H9 (cell line): ENCODE measurements at regions not wholly inside any gene's neighbourhood (a gene's known extent, or its start where the extent isn't known, plus 50 kb on each side); places are given as distances from the start of the nearest gene placed in this dataset.

Experiments
- DNase-seq: peaks from one replicate; pipeline ENCODE4 v3.0.0-alpha.2; 2017
- H2AFZ ChIP-seq: one replicate; pipeline ENCODE4 v1.6.1; 2013; ENCODE audit warnings: mild to moderate bottlenecking, low read length, control low read depth, moderate library complexity
- H2AK5ac ChIP-seq: 2 replicates; pipeline ENCODE4 v1.6.1; 2013; ENCODE audit warnings: low read length, control low read depth, mixed read lengths; ENCODE audit not compliant: insufficient read length
- H2BK120ac ChIP-seq: one replicate; pipeline ENCODE4 v1.6.1; 2013; ENCODE audit warnings: low read depth, mild to moderate bottlenecking, low read length, control low read depth, inconsistent platforms; ENCODE audit not compliant: poor library complexity, severe bottlenecking
- H2BK12ac ChIP-seq: 2 replicates; pipeline ENCODE4 v1.6.1; 2013; ENCODE audit warnings: low read length, control low read depth, mixed read lengths, low read depth; ENCODE audit not compliant: insufficient read length
- H2BK15ac ChIP-seq: 2 replicates; pipeline ENCODE4 v1.6.1; 2013; ENCODE audit warnings: low read depth, low read length, control low read depth
- H2BK20ac ChIP-seq: one replicate; pipeline ENCODE4 v1.6.1; 2013; ENCODE audit warnings: low read depth, mild to moderate bottlenecking, low read length, control low read depth, inconsistent platforms; ENCODE audit not compliant: poor library complexity, severe bottlenecking
- H2BK5ac ChIP-seq: 2 replicates; pipeline ENCODE4 v1.6.1; 2013; ENCODE audit warnings: low read length, control low read depth, mixed read lengths; ENCODE audit not compliant: insufficient read length
- H3K14ac ChIP-seq: 2 replicates; pipeline ENCODE4 v1.6.1; 2013; ENCODE audit warnings: low read length, control low read depth; ENCODE audit not compliant: insufficient read depth
- H3K18ac ChIP-seq: 2 replicates; pipeline ENCODE4 v1.6.1; 2013; ENCODE audit warnings: low read depth, mild to moderate bottlenecking, mixed read lengths, low read length, control low read depth; ENCODE audit not compliant: insufficient read length
- H3K23ac ChIP-seq: 2 replicates; pipeline ENCODE4 v1.6.1; 2013; ENCODE audit warnings: low read length, control low read depth, mixed read lengths, low read depth; ENCODE audit not compliant: insufficient read length
- H3K23me2 ChIP-seq: 2 replicates; pipeline ENCODE4 v1.6.1; 2013; ENCODE audit warnings: low read depth, mild to moderate bottlenecking, mixed read lengths, low read length, control low read depth; ENCODE audit not compliant: insufficient read length, poor library complexity, severe bottlenecking
- H3K27ac ChIP-seq: 2 replicates; pipeline ENCODE4 v1.5.1; 2013; ENCODE audit warnings: low read length, control low read depth, mixed read lengths, low read depth; ENCODE audit not compliant: insufficient read length
- H3K27me3 ChIP-seq: 2 replicates; pipeline ENCODE4 v1.6.1; 2013; ENCODE audit warnings: low read length, control low read depth, inconsistent platforms; ENCODE audit not compliant: insufficient read depth
- H3K4ac ChIP-seq: 2 replicates; pipeline ENCODE4 v1.6.1; 2013; ENCODE audit warnings: low read depth, mild to moderate bottlenecking, control low read depth, inconsistent platforms, low read length, moderate library complexity
- H3K4me1 ChIP-seq: 2 replicates; pipeline ENCODE4 v1.6.1; 2013; ENCODE audit warnings: low read length, control low read depth, inconsistent platforms; ENCODE audit not compliant: insufficient read depth
- H3K4me2 ChIP-seq: 2 replicates; pipeline ENCODE4 v1.6.1; 2013; ENCODE audit warnings: low read length, control low read depth, mixed read lengths; ENCODE audit not compliant: insufficient read length, insufficient read depth
- H3K56ac ChIP-seq: 2 replicates; pipeline ENCODE4 v1.6.1; 2013; ENCODE audit warnings: low read depth, mild to moderate bottlenecking, mixed read lengths, low read length, control low read depth; ENCODE audit not compliant: insufficient read length
- H3K79me1 ChIP-seq: 2 replicates; pipeline ENCODE4 v1.6.1; 2013; ENCODE audit warnings: low read depth, mild to moderate bottlenecking, moderate library complexity, low read length, control low read depth, inconsistent platforms; ENCODE audit not compliant: insufficient read depth, poor library complexity, severe bottlenecking
- H3K79me2 ChIP-seq: 2 replicates; pipeline ENCODE4 v1.6.1; 2013; ENCODE audit warnings: low read length, control low read depth, inconsistent platforms; ENCODE audit not compliant: insufficient read depth
- H3K9ac ChIP-seq: 2 replicates; pipeline ENCODE4 v1.6.1; 2013; ENCODE audit warnings: low read length, control low read depth, mixed read lengths; ENCODE audit not compliant: insufficient read length; ENCODE audit errors: extremely low read depth
- H3K9me3 ChIP-seq: one replicate; pipeline ENCODE4 v1.6.1; 2013; ENCODE audit warnings: low read depth, low read length, inconsistent platforms; ENCODE audit not compliant: control insufficient read depth
- H3T11ph ChIP-seq: one replicate; pipeline ENCODE4 v1.6.1; 2013; ENCODE audit warnings: mild to moderate bottlenecking, low read length, control low read depth, inconsistent platforms
- H4K20me1 ChIP-seq: one replicate; pipeline ENCODE4 v1.6.1; 2013; ENCODE audit not compliant: control insufficient read depth, insufficient read length, insufficient read depth
- H4K5ac ChIP-seq: 2 replicates; pipeline ENCODE4 v1.6.1; 2013; ENCODE audit warnings: low read depth, mild to moderate bottlenecking, mixed read lengths, low read length, control low read depth; ENCODE audit not compliant: insufficient read length
- H4K8ac ChIP-seq: replicated peaks from 2 replicates; pipeline ENCODE4 v1.6.1; 2013; ENCODE audit warnings: low read length, control low read depth, mixed read lengths, low read depth; ENCODE audit not compliant: insufficient read length
- H4K91ac ChIP-seq: 2 replicates; pipeline ENCODE4 v1.6.1; 2013; ENCODE audit warnings: low read depth, mild to moderate bottlenecking, moderate library complexity, mixed read lengths, low read length, control low read depth; ENCODE audit not compliant: insufficient read length
- H3K27ac Mint-ChIP-seq, 3 experiments: 2 replicates in 2 of 3; 3 replicates in 1 of 3; pipeline ENCODE4 v1.8.0; 2020 to 2021; ENCODE audit warnings: mixed read lengths in 3 of 3, mild to moderate bottlenecking in 1 of 3, moderate library complexity in 1 of 3
- H3K27me3 Mint-ChIP-seq: 2 replicates; pipeline ENCODE4 v1.8.0; 2021; ENCODE audit warnings: low read depth, mild to moderate bottlenecking, moderate library complexity, mixed read lengths
- H3K36me3 Mint-ChIP-seq, 3 experiments: 2 replicates in 2 of 3; 3 replicates in 1 of 3; pipeline ENCODE4 v1.8.0; 2020 to 2021; ENCODE audit warnings: low read depth in 3 of 3, mixed read lengths in 3 of 3; ENCODE audit not compliant: insufficient read depth in 1 of 3
- H3K4me1 Mint-ChIP-seq, 2 experiments: 2 replicates each; pipeline ENCODE4 v1.8.0; 2020; ENCODE audit warnings: mixed read lengths in 2 of 2
- H3K4me3 Mint-ChIP-seq, 2 experiments: 2 replicates in 1 of 2; 3 replicates in 1 of 2; pipeline ENCODE4 v1.8.0; 2020 to 2021; ENCODE audit warnings: mild to moderate bottlenecking in 2 of 2, mixed read lengths in 2 of 2, moderate library complexity in 1 of 2
- H3K9me3 Mint-ChIP-seq, 2 experiments: 2 replicates in 1 of 2; 3 replicates in 1 of 2; pipeline ENCODE4 v1.8.0; 2020; ENCODE audit warnings: mild to moderate bottlenecking in 2 of 2, mixed read lengths in 2 of 2, moderate library complexity in 1 of 2
- CTCF ChIP-seq: fragments of 200-600 bp; sonication (generic); conservative IDR thresholded peaks from 3 replicates; pipeline ENCODE4 v1.8.0; 2021; ENCODE audit warnings: antibody characterized with exemption, mild to moderate bottlenecking
- WGBS: extraction: QIAGEN DNeasy Blood & Tissue Kit; methylation state at CpG from one replicate; pipeline ENCODE4 v1.1.7; 2013; ENCODE audit warnings: missing lambda C conversion rate, low lambda C conversion rate, mixed read lengths; ENCODE audit not compliant: insufficient read length; ENCODE audit errors: extremely low coverage; 5-methylcytosine and 5-hydroxymethylcytosine counted together

GRCh38 chr15:62765916-62766315 lies 276.6 kb upstream of the TPM1 start:
- Histone ChIP-seq H2BK20ac (no peak overlapping the region), H4K20me1 (no peaks in the 10 kb centered on the region), H4K8ac (no peak overlapping the region), H2BK5ac (no peak overlapping the region), H3K4me1 (no peaks in the 10 kb centered on the region), H3T11ph (no peak overlapping the region), H3K27me3 (no peaks in the 10 kb centered on the region), H3K9ac (no peak overlapping the region), H2BK12ac (no peak overlapping the region), H3K14ac (no peak overlapping the region), H3K27ac (no peak overlapping the region), H3K79me1 (no peaks in the 10 kb centered on the region), H3K79me2 (no peaks in the 10 kb centered on the region), H3K18ac (no peak overlapping the region), H2AK5ac (no peak overlapping the region), H3K56ac (no peak overlapping the region), H4K91ac (no peak overlapping the region), H2BK120ac (no peak overlapping the region), H2AFZ (no peak overlapping the region), H3K9me3 (no peaks in the 10 kb centered on the region), H3K4ac (no peak overlapping the region), H3K23me2 (no peaks in the 10 kb centered on the region), H4K5ac (no peak overlapping the region), H3K23ac (no peak overlapping the region), H2BK15ac (no peak overlapping the region), H3K4me2 (no peak overlapping the region)
- H3K36me3 Mint-ChIP-seq, result peaks cover 2 to 7% (median 5%) of the 10 kb centered on the region in 3 experiments; a peak in 4 of 7 replicates
- no peak for TF ChIP-seq CTCF
- no peak overlapping the region for H3K4me3 Mint-ChIP-seq
- H3K4me1 Mint-ChIP-seq, result peaks cover 4 to 14% of the 10 kb centered on the region in 2 experiments; a peak in 3 of 4 replicates
- H3K27ac Mint-ChIP-seq, result no peak overlapping the region
- H3K9me3 Mint-ChIP-seq, result no peaks in the 10 kb centered on the region
- DNase-seq, result no peak
- no peaks in the 10 kb centered on the region for H3K27me3 Mint-ChIP-seq
- WGBS, result no CpG with 5 or more reads among the region's 4 CpGs
